HCT116 (cell line): ENCODE measurements at regions not wholly inside any gene's neighbourhood (a gene's known extent, or its start where the extent isn't known, plus 50 kb on each side); places are given as distances from the start of the nearest gene placed in this dataset.
A peak's percentile ranks its signal among the peaks of the same experiment; 100 is the strongest.

Experiments used
- ATAC-seq: fragments of 200-7000 bp; cut with Tn5 transposase; 2 replicates; pipeline ENCODE4 v1.9.1; 2020; ENCODE audit warnings: mild to moderate bottlenecking, moderate library complexity
- BruUV-seq: library from RNA; stranded (reverse); fragments of 400-500 nt; replicated peaks from 2 replicates; lab custom pipeline; 2021; lab: Mats Ljungman, UMichigan
- CTCF ChIA-PET: fragments of 300-600 bp; sonication (Branson Sonifier 250); formaldehyde crosslinking; loops from one replicate; lab custom pipeline; 2021; ENCODE audit warnings: antibody characterized with exemption; lab: Charles Lee
- POLR2A ChIA-PET: fragments of 300-600, 350-600 bp; sonication (Branson Sonifier 250); formaldehyde crosslinking; loops from one replicate; lab custom pipeline; 2021; ENCODE audit warnings: antibody characterized with exemption; lab: Charles Lee
- RAD21 ChIA-PET, 2 experiments: fragments of 300-600 bp; sonication (Branson Sonifier 250); formaldehyde crosslinking; loops; one replicate each; lab custom pipeline; 2023; ENCODE audit warnings: low total read pairs in 2 of 2; ENCODE audit not compliant: uncharacterized antibody in 2 of 2, unreplicated experiment in 2 of 2, low non-redundant PET in 1 of 2; lab: Charles Lee
- DNase-seq: peaks from one replicate; pipeline ENCODE4 v3.0.0-alpha.2; 2010; ENCODE audit warnings: low read depth, low spot score
- H2AFZ ChIP-seq: fragments of 200-600 bp; shearing (Covaris generic), sonication (generic); 2 replicates; pipeline ENCODE4 v1.6.1; 2017; ENCODE audit warnings: low read depth, mixed run types, mixed read lengths, antibody characterized with exemption, low read length; ENCODE audit not compliant: poor library complexity, severe bottlenecking
- H3K27ac ChIP-seq: 2 replicates; pipeline ENCODE4 v1.5.1; 2012; ENCODE audit warnings: low read depth, low read length
- H3K27me3 ChIP-seq: fragments of 200-600 bp; sonication (generic); 2 replicates; pipeline ENCODE4 v1.6.1; 2016; ENCODE audit warnings: mixed run types, low read length, mixed read lengths; ENCODE audit not compliant: insufficient read depth
- H3K36me3 ChIP-seq, 2 experiments: fragments of 200-500 bp in 1 of 2; fragments of 200-600 bp in 1 of 2; sonication (Bioruptor generic) in 1 of 2; sonication (generic) in 1 of 2; 2 replicates each; pipeline versions ENCODE4 v1.5.1 to v1.6.1; 2014 to 2016; ENCODE audit warnings: low read length in 2 of 2, inconsistent platforms in 1 of 2, mixed read lengths in 1 of 2, mixed run types in 1 of 2; ENCODE audit not compliant: insufficient read depth in 2 of 2, control insufficient read depth in 1 of 2
- H3K4me1 ChIP-seq, 2 experiments: fragments of 200-600 bp in 1 of 2; sonication (generic) in 1 of 2; 2 replicates each; pipeline versions ENCODE4 v1.5.1 to v1.6.1; 2012 to 2017; ENCODE audit warnings: low read length in 2 of 2, inconsistent platforms in 1 of 2, mild to moderate bottlenecking in 1 of 2, mixed read lengths in 1 of 2, mixed run types in 1 of 2, moderate library complexity in 1 of 2; ENCODE audit not compliant: insufficient read depth in 2 of 2, control insufficient read depth in 1 of 2
- H3K4me2 ChIP-seq: fragments of 200-600 bp; sonication (generic); 2 replicates; pipeline ENCODE4 v1.6.1; 2017; ENCODE audit warnings: mixed run types, low read length, mixed read lengths
- H3K4me3 ChIP-seq, 2 experiments: fragments of 200-600 bp in 1 of 2; sonication (generic) in 1 of 2; replicated peaks in 1 of 2; 2 replicates each; pipeline ENCODE4 v1.5.1; 2011 to 2016; ENCODE audit warnings: low read length in 2 of 2, control low read depth in 1 of 2, low read depth in 1 of 2, mild to moderate bottlenecking in 1 of 2, mixed read lengths in 1 of 2, mixed run types in 1 of 2
- H3K79me2 ChIP-seq: fragments of 200-600 bp; sonication (generic); 2 replicates; pipeline ENCODE4 v1.6.1; 2017; ENCODE audit warnings: mild to moderate bottlenecking, mixed run types, low read length, moderate library complexity, mixed read lengths; ENCODE audit not compliant: insufficient read depth
- H3K9ac ChIP-seq: fragments of 200-600 bp; sonication (generic); 2 replicates; pipeline ENCODE4 v1.6.1; 2016; ENCODE audit warnings: low read length, mixed read lengths
- H3K9me2 ChIP-seq: fragments of 200-600 bp; sonication (generic), shearing (Covaris generic); 2 replicates; pipeline ENCODE4 v1.6.1; 2017; ENCODE audit warnings: mixed run types, mild to moderate bottlenecking, moderate library complexity; ENCODE audit not compliant: insufficient read depth
- H3K9me3 ChIP-seq, 2 experiments: fragments of 200-500 bp in 1 of 2; fragments of 200-600 bp in 1 of 2; sonication (Bioruptor generic) in 1 of 2; sonication (generic) in 1 of 2; 2 replicates each; pipeline ENCODE4 v1.6.1; 2014 to 2017; ENCODE audit warnings: low read length in 2 of 2, mixed read lengths in 2 of 2, inconsistent platforms in 1 of 2, low read depth in 1 of 2, mild to moderate bottlenecking in 1 of 2, mixed run types in 1 of 2, moderate library complexity in 1 of 2; ENCODE audit not compliant: control insufficient read depth in 1 of 2, insufficient read depth in 1 of 2
- H4K20me1 ChIP-seq: fragments of 200-600 bp; sonication (generic), shearing (Covaris generic); 2 replicates; pipeline ENCODE4 v1.6.1; 2017; ENCODE audit warnings: mixed run types, mild to moderate bottlenecking, moderate library complexity; ENCODE audit not compliant: insufficient read depth
- ELF1 ChIP-seq: IDR thresholded peaks from 2 replicates; pipeline ENCODE4 v1.6.1; 2012; ENCODE audit warnings: low read depth, borderline replicate concordance
- EZH2phosphoT487 ChIP-seq: fragments of 200-600 bp; IDR thresholded peaks from 2 replicates; pipeline ENCODE4 v1.6.1; 2018; ENCODE audit warnings: antibody characterized with exemption, borderline replicate concordance
- FOSL1 ChIP-seq: IDR thresholded peaks from 2 replicates; pipeline ENCODE4 v1.6.1; 2012; ENCODE audit warnings: low read depth
- POLR2A ChIP-seq: IDR thresholded peaks from 2 replicates; pipeline ENCODE4 v1.7.0; 2011; ENCODE audit warnings: borderline replicate concordance; ENCODE audit not compliant: insufficient read depth, insufficient read length; ENCODE audit errors: extremely low read depth
- SRF ChIP-seq: IDR thresholded peaks from 2 replicates; pipeline ENCODE4 v1.6.1; 2012; ENCODE audit warnings: low read depth
- YY1 ChIP-seq: IDR thresholded peaks from 2 replicates; pipeline ENCODE4 v1.6.1; 2011; ENCODE audit warnings: low read length, low read depth, moderate library complexity, mild to moderate bottlenecking; ENCODE audit not compliant: insufficient replicate concordance; ENCODE audit errors: extremely low read depth
- ZBTB33 ChIP-seq: IDR thresholded peaks from 2 replicates; pipeline ENCODE4 v1.6.1; 2011; ENCODE audit warnings: mild to moderate bottlenecking, low read length, moderate library complexity; ENCODE audit not compliant: insufficient replicate concordance; ENCODE audit errors: extremely low read depth
- ZFX ChIP-seq: fragments of 450-650 bp; IDR thresholded peaks from 2 replicates; pipeline ENCODE4 v1.6.1; 2017
- ZNF274 ChIP-seq: fragments of 200-500 bp; sonication (Bioruptor generic); IDR thresholded peaks from 2 replicates; pipeline ENCODE4 v1.6.1; 2014; ENCODE audit warnings: mild to moderate bottlenecking, low read depth, low read length, inconsistent platforms
- intact Hi-C: fragments of 100-400 bp; cut with micrococcal nuclease; formaldehyde crosslinking; loops from 2 replicates; pipeline ENCODE4 v1.10.0; 2022
- TF ChIP-seq, protein P1 (sequence below): IDR thresholded peaks from 2 replicates; pipeline ENCODE4 v1.6.1; 2012; ENCODE audit warnings: low read depth

DNA sequence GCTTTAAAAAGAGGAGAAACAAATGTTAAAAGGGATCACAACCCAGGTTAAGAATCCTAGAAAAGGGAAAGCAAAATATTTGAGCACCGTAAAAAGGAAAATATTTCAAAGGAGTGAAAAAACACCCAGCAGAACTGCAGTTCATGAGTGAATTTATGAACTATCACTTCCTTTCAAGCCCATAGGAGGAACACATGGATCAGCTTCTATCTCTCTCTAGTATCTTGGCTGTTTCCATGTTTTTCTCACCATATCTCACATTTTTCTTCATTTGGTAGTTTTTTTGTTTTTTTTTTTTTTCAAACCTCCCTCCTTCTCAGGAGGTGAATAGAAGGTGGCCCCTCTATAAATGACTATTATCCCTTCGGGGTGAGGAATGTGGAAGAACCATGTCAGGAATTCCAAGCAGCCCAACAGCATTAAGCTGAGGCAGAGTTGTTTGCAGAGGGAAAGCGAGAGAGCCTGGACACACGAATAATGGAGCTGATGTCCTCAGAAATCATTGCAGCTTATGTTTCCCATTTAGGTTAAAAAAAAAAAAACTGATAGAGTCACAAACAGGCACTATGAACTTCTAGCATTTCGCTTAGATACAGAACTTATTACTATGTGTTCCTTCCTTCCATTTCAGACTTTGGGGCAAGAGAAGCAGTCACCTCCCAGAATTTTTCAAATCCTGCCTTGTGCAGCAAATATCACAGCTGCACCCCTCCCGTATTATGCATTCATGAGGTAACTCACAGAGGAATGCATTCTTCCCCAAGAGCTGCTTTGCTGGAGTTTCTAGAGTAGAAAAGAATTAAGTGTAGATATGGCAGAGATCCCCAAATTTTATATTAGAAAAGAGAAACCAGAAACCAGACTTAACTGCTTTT lies 315.6 kb downstream of the IRS1 start:
- RAD21 ChIA-PET: no interaction called here
- H3K79me2 ChIP-seq: no peaks in the 10 kb centered on the region
- H3K27me3 ChIP-seq: no peaks in the 10 kb centered on the region
- H4K20me1 ChIP-seq: no peaks in the 10 kb centered on the region
- H3K4me2 ChIP-seq: peak overlapping the region; percentile 65
- H3K9me3 ChIP-seq: no peaks in the 10 kb centered on the region
- DNase-seq (no peak), ATAC-seq (peak; percentile 58)
- BruUV-seq: no TSS peak
- H2AFZ ChIP-seq: peak overlapping the region; percentile 40
- POLR2A ChIA-PET: interaction anchor here (0.6 kb wide), 1 partner anchor 177 kb away, joined by 3 read pairs; no protein-coding TSS in a partner anchor
- CTCF ChIA-PET: no interaction called here
- H3K36me3 ChIP-seq: 0 out of 4 replicates have a peak, but pooled peaks cover 0 to 4% of the 10 kb centered on the region in 2 experiments
- peak overlapping the region; percentile 59 for H3K9ac ChIP-seq
- H3K27ac ChIP-seq: peak overlapping the region; percentile 82
- no peaks in the 10 kb centered on the region for H3K9me2 ChIP-seq
- peaks cover 26 to 59% of the 10 kb centered on the region in 2 experiments for H3K4me1 ChIP-seq
- intact Hi-C loops: no loop called here
- no peak for TF ChIP-seq ZNF274
- TF ChIP-seq YY1: no peak
- no peak for TF ChIP-seq ELF1
- TF ChIP-seq FOSL1: no peak
- TF ChIP-seq, protein P1, sequence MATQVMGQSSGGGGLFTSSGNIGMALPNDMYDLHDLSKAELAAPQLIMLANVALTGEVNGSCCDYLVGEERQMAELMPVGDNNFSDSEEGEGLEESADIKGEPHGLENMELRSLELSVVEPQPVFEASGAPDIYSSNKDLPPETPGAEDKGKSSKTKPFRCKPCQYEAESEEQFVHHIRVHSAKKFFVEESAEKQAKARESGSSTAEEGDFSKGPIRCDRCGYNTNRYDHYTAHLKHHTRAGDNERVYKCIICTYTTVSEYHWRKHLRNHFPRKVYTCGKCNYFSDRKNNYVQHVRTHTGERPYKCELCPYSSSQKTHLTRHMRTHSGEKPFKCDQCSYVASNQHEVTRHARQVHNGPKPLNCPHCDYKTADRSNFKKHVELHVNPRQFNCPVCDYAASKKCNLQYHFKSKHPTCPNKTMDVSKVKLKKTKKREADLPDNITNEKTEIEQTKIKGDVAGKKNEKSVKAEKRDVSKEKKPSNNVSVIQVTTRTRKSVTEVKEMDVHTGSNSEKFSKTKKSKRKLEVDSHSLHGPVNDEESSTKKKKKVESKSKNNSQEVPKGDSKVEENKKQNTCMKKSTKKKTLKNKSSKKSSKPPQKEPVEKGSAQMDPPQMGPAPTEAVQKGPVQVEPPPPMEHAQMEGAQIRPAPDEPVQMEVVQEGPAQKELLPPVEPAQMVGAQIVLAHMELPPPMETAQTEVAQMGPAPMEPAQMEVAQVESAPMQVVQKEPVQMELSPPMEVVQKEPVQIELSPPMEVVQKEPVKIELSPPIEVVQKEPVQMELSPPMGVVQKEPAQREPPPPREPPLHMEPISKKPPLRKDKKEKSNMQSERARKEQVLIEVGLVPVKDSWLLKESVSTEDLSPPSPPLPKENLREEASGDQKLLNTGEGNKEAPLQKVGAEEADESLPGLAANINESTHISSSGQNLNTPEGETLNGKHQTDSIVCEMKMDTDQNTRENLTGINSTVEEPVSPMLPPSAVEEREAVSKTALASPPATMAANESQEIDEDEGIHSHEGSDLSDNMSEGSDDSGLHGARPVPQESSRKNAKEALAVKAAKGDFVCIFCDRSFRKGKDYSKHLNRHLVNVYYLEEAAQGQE: no peak
- no peak for TF ChIP-seq ZFX
- TF ChIP-seq POLR2A: no peak
- no peak for TF ChIP-seq ZBTB33
- no peak for TF ChIP-seq SRF
- no peak for TF ChIP-seq EZH2phosphoT487
- peak overlapping the region in 1 of 2 experiments; percentile 28; a peak in 2 of 4 replicates for H3K4me3 ChIP-seq
